Endothelial cell of umbilical vein (primary cell): ENCODE measurements at regions not wholly inside any gene's neighbourhood (a gene's known extent, or its start where the extent isn't known, plus 50 kb on each side); places are given as distances from the start of the nearest gene placed in this dataset.

Experiments
- BruUV-seq: library from RNA; stranded (reverse); fragments of 400-500 nt; replicated peaks from 2 replicates; lab custom pipeline; 2021; lab: Mats Ljungman, UMichigan
- CTCF ChIA-PET: fragments of 300-600, 350-600 bp; sonication (Branson Sonifier 250); formaldehyde crosslinking; loops from one replicate; lab custom pipeline; 2021; ENCODE audit warnings: antibody characterized with exemption, inconsistent platforms; lab: Charles Lee
- POLR2A ChIA-PET: fragments of 300-600, 350-600 bp; sonication (Branson Sonifier 250); formaldehyde crosslinking; loops from one replicate; lab custom pipeline; 2021; ENCODE audit warnings: antibody characterized with exemption, inconsistent platforms; lab: Charles Lee
- DNase-seq: peaks from one replicate; pipeline ENCODE4 v3.0.0-alpha.2; 2011; ENCODE audit warnings: low read depth, low spot score
- FAIRE-seq: peaks from 2 replicates; lab custom pipeline; 2011; peaks lifted over from hg19 to GRCh38; lab: Jason Lieb, UNC
- H2AFZ ChIP-seq: 2 replicates; pipeline ENCODE4 v1.6.0; 2012; ENCODE audit warnings: low read depth, low read length, control low read depth, inconsistent platforms
- H3K27ac ChIP-seq: 2 replicates; pipeline ENCODE4 v1.5.1; 2011; ENCODE audit warnings: low read depth, mild to moderate bottlenecking, control low read depth, low read length, moderate library complexity; ENCODE audit not compliant: insufficient read depth
- H3K27me3 ChIP-seq, 2 experiments: 2 replicates each; pipeline versions ENCODE4 v1.6.0 to v1.6.1; 2011; ENCODE audit warnings: low read length in 2 of 2, mixed read lengths in 1 of 2; ENCODE audit not compliant: control insufficient read depth in 2 of 2, insufficient read depth in 2 of 2
- H3K36me3 ChIP-seq, 2 experiments: 2 replicates in 1 of 2; 3 replicates in 1 of 2; pipeline ENCODE4 v1.5.1; 2011; ENCODE audit warnings: low read length in 2 of 2, mild to moderate bottlenecking in 1 of 2, moderate library complexity in 1 of 2; ENCODE audit not compliant: control insufficient read depth in 2 of 2, insufficient read depth in 2 of 2; ENCODE audit errors: extremely low read depth in 1 of 2
- H3K4me1 ChIP-seq: 3 replicates; pipeline ENCODE4 v1.5.1; 2011; ENCODE audit warnings: mild to moderate bottlenecking, low read length; ENCODE audit not compliant: control insufficient read depth, insufficient read depth; ENCODE audit errors: extremely low read depth
- H3K4me2 ChIP-seq: 2 replicates; pipeline ENCODE4 v1.6.1; 2011; ENCODE audit warnings: low read length, control low read depth, mixed read lengths; ENCODE audit not compliant: insufficient read depth
- H3K4me3 ChIP-seq, 3 experiments: fragments of 200-600 bp in 1 of 3; sonication (generic), shearing (Covaris generic) in 1 of 3; replicated peaks in 1 of 3; 2 replicates each; pipeline ENCODE4 v1.5.1; 2011 to 2016; ENCODE audit warnings: control low read depth in 3 of 3, low read length in 3 of 3, mild to moderate bottlenecking in 2 of 3, inconsistent platforms in 1 of 3, low read depth in 1 of 3, moderate library complexity in 1 of 3; ENCODE audit not compliant: insufficient read depth in 1 of 3
- H3K79me2 ChIP-seq: 2 replicates; pipeline ENCODE4 v1.6.0; 2012; ENCODE audit warnings: low read length, inconsistent platforms; ENCODE audit not compliant: control insufficient read depth, insufficient read depth
- H3K9ac ChIP-seq: replicated peaks from 2 replicates; pipeline ENCODE3; 2011; ENCODE audit warnings: low read length, control low read depth; ENCODE audit not compliant: insufficient read depth; ENCODE audit errors: extremely low read depth
- H3K9me1 ChIP-seq: replicated peaks from 3 replicates; pipeline ENCODE4 v1.6.0; 2011; ENCODE audit warnings: mild to moderate bottlenecking, low read length; ENCODE audit not compliant: control insufficient read depth, insufficient read depth; ENCODE audit errors: extremely low read depth
- H3K9me3 ChIP-seq: replicated peaks from 2 replicates; pipeline ENCODE4 v1.5.1; 2012; ENCODE audit warnings: low read length, inconsistent platforms; ENCODE audit not compliant: control insufficient read depth, insufficient read depth
- H4K20me1 ChIP-seq: replicated peaks from 2 replicates; pipeline ENCODE3; 2011; ENCODE audit warnings: mild to moderate bottlenecking, low read length; ENCODE audit not compliant: control insufficient read depth, insufficient read depth; ENCODE audit errors: extremely low read depth
- CTCF ChIP-seq, 2 donors: IDR thresholded peaks; 1 replicate in 1 of 2; 2 replicates in 1 of 2; pipeline ENCODE4 v1.5.1; 2011; ENCODE audit warnings: low read length in 2 of 2, mild to moderate bottlenecking in 2 of 2, moderate library complexity in 2 of 2, control low read depth in 1 of 2, inconsistent platforms in 1 of 2, low read depth in 1 of 2; ENCODE audit not compliant: insufficient read depth in 1 of 2; ENCODE audit errors: extremely low read depth in 1 of 2
- EZH2 ChIP-seq: IDR thresholded peaks from 2 replicates; pipeline ENCODE4 v1.6.1; 2012; ENCODE audit warnings: borderline replicate concordance, low read depth, mild to moderate bottlenecking, moderate library complexity, low read length, inconsistent platforms; ENCODE audit not compliant: severe bottlenecking
- FOS ChIP-seq: IDR thresholded peaks from 2 replicates; pipeline ENCODE4 v1.6.1; 2011; ENCODE audit warnings: mild to moderate bottlenecking, low read length, moderate library complexity, borderline replicate concordance; ENCODE audit not compliant: insufficient read depth
- GATA2 ChIP-seq: IDR thresholded peaks from 2 replicates; pipeline ENCODE4 v1.7.0; 2011; ENCODE audit warnings: low read depth, mild to moderate bottlenecking, moderate library complexity, mixed read lengths, low read length; ENCODE audit not compliant: insufficient read length, insufficient read depth
- JUN ChIP-seq: IDR thresholded peaks from 2 replicates; pipeline ENCODE4 v1.6.1; 2011; ENCODE audit warnings: borderline replicate concordance, low read depth; ENCODE audit not compliant: insufficient read length, insufficient read depth
- MYC ChIP-seq: IDR thresholded peaks from one replicate; pipeline ENCODE4 v1.6.1; 2011; ENCODE audit warnings: mild to moderate bottlenecking, low read depth, low read length
- POLR2A ChIP-seq: IDR thresholded peaks from 2 replicates; pipeline ENCODE4 v1.6.1; 2012; ENCODE audit warnings: low read depth, mild to moderate bottlenecking, control low read depth, low read length
- POLR2AphosphoS5 ChIP-seq: IDR thresholded peaks from 2 replicates; pipeline ENCODE4 v1.6.1; 2012; ENCODE audit warnings: low read depth, mild to moderate bottlenecking, control low read depth, low read length, moderate library complexity; ENCODE audit not compliant: insufficient read depth
- dilution Hi-C: fragments of 300-500 bp; cut with MboI; formaldehyde crosslinking; loops from one replicate; pipeline ENCODE4 v1.15.0; 2019; ENCODE audit warnings: low sequenced_read_pairs; ENCODE audit not compliant: extremely low pct_ligation_motif_present
- intact Hi-C: fragments of 100-400 bp; cut with micrococcal nuclease; formaldehyde crosslinking; loops from one replicate; pipeline ENCODE4 v1.10.0; 2022
- TF ChIP-seq, protein P1 (sequence below): IDR thresholded peaks from 2 replicates; pipeline ENCODE4 v1.6.1; 2011; ENCODE audit not compliant: insufficient read depth, insufficient read length

DNA sequence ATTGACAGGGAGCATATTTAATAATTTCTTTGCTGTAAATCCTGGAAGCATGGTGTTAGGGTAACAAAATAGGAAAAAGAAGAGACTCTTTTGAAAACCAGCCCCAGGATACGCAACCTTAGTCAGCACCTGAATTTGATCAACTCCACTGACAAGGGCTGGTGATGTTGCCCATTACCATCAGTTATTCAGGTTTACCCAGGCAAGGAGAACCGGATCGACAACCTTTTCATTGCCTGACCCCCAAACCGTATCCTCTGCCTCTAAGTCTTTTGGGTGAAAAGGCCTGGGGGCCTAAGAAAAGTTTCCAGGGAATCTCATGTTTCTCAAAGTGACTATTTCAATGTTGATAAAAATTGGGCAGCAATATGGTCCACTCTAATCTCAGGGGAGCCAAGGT lies 313.3 kb downstream of the KBTBD8 start:
- Histone ChIP-seq H3K36me3 (no peaks in the 10 kb centered on the region), H3K4me3 (no peak overlapping the region), H2AFZ (no peak overlapping the region), H3K79me2 (no peaks in the 10 kb centered on the region), H3K27me3 (no peaks in the 10 kb centered on the region), H3K9me3 (no peaks in the 10 kb centered on the region), H3K4me2 (no peak overlapping the region), H3K9me1 (no peaks in the 10 kb centered on the region), H4K20me1 (no peaks in the 10 kb centered on the region), H3K27ac (no peak overlapping the region), H3K4me1 (no peaks in the 10 kb centered on the region), H3K9ac (no peak overlapping the region)
- dilution Hi-C loops, result no loop called here
- no TSS peak for BruUV-seq
- FAIRE-seq, result no peak
- ChIA-PET CTCF (no interaction called here), POLR2A (no interaction called here)
- TF ChIP-seq MYC (no peak), CTCF (IDR thresholded peaks at IDR 0.05; ENCODE audit: extremely low read depth in 1 of 2, insufficient read depth in 1 of 2, low read depth in 1 of 2, low read length in 2 of 2) (no peak), JUN (no peak), FOS (no peak), POLR2A (no peak), EZH2 (no peak), POLR2AphosphoS5 (no peak), GATA2 (no peak)
- TF ChIP-seq, protein P1, sequence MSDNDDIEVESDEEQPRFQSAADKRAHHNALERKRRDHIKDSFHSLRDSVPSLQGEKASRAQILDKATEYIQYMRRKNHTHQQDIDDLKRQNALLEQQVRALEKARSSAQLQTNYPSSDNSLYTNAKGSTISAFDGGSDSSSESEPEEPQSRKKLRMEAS, result no peak
- DNase-seq, result no peak
- intact Hi-C loops, result no loop called here
